Endothelial cell of umbilical vein (primary cell): ENCODE measurements at regions not wholly inside any gene's neighbourhood (a gene's known extent, or its start where the extent isn't known, plus 50 kb on each side); places are given as distances from the start of the nearest gene placed in this dataset.
"Not testable (repeated sequence)": the region's sequence is repeated elsewhere in the genome, so short reads cannot be mapped to it uniquely, and the experiment has no call there.

Experiments used
- BruUV-seq: library from RNA; stranded (reverse); fragments of 400-500 nt; replicated peaks from 2 replicates; lab custom pipeline; 2021; lab: Mats Ljungman, UMichigan
- CTCF ChIA-PET: fragments of 300-600, 350-600 bp; sonication (Branson Sonifier 250); formaldehyde crosslinking; loops from one replicate; lab custom pipeline; 2021; ENCODE audit warnings: antibody characterized with exemption, inconsistent platforms; lab: Charles Lee
- POLR2A ChIA-PET: fragments of 300-600, 350-600 bp; sonication (Branson Sonifier 250); formaldehyde crosslinking; loops from one replicate; lab custom pipeline; 2021; ENCODE audit warnings: antibody characterized with exemption, inconsistent platforms; lab: Charles Lee
- DNase-seq: peaks from one replicate; pipeline ENCODE4 v3.0.0-alpha.2; 2011; ENCODE audit warnings: low read depth, low spot score
- FAIRE-seq: peaks from 2 replicates; lab custom pipeline; 2011; peaks lifted over from hg19 to GRCh38; lab: Jason Lieb, UNC
- H2AFZ ChIP-seq: 2 replicates; pipeline ENCODE4 v1.6.0; 2012; ENCODE audit warnings: low read depth, low read length, control low read depth, inconsistent platforms
- H3K27ac ChIP-seq: 2 replicates; pipeline ENCODE4 v1.5.1; 2011; ENCODE audit warnings: low read depth, mild to moderate bottlenecking, control low read depth, low read length, moderate library complexity; ENCODE audit not compliant: insufficient read depth
- H3K27me3 ChIP-seq, 2 experiments: 2 replicates each; pipeline versions ENCODE4 v1.6.0 to v1.6.1; 2011; ENCODE audit warnings: low read length in 2 of 2, mixed read lengths in 1 of 2; ENCODE audit not compliant: control insufficient read depth in 2 of 2, insufficient read depth in 2 of 2
- H3K36me3 ChIP-seq, 2 experiments: 2 replicates in 1 of 2; 3 replicates in 1 of 2; pipeline ENCODE4 v1.5.1; 2011; ENCODE audit warnings: low read length in 2 of 2, mild to moderate bottlenecking in 1 of 2, moderate library complexity in 1 of 2; ENCODE audit not compliant: control insufficient read depth in 2 of 2, insufficient read depth in 2 of 2; ENCODE audit errors: extremely low read depth in 1 of 2
- H3K4me1 ChIP-seq: 3 replicates; pipeline ENCODE4 v1.5.1; 2011; ENCODE audit warnings: mild to moderate bottlenecking, low read length; ENCODE audit not compliant: control insufficient read depth, insufficient read depth; ENCODE audit errors: extremely low read depth
- H3K4me2 ChIP-seq: 2 replicates; pipeline ENCODE4 v1.6.1; 2011; ENCODE audit warnings: low read length, control low read depth, mixed read lengths; ENCODE audit not compliant: insufficient read depth
- H3K4me3 ChIP-seq, 3 experiments: fragments of 200-600 bp in 1 of 3; sonication (generic), shearing (Covaris generic) in 1 of 3; replicated peaks in 1 of 3; 2 replicates each; pipeline ENCODE4 v1.5.1; 2011 to 2016; ENCODE audit warnings: control low read depth in 3 of 3, low read length in 3 of 3, mild to moderate bottlenecking in 2 of 3, inconsistent platforms in 1 of 3, low read depth in 1 of 3, moderate library complexity in 1 of 3; ENCODE audit not compliant: insufficient read depth in 1 of 3
- H3K79me2 ChIP-seq: 2 replicates; pipeline ENCODE4 v1.6.0; 2012; ENCODE audit warnings: low read length, inconsistent platforms; ENCODE audit not compliant: control insufficient read depth, insufficient read depth
- H3K9ac ChIP-seq: replicated peaks from 2 replicates; pipeline ENCODE3; 2011; ENCODE audit warnings: low read length, control low read depth; ENCODE audit not compliant: insufficient read depth; ENCODE audit errors: extremely low read depth
- H3K9me1 ChIP-seq: replicated peaks from 3 replicates; pipeline ENCODE4 v1.6.0; 2011; ENCODE audit warnings: mild to moderate bottlenecking, low read length; ENCODE audit not compliant: control insufficient read depth, insufficient read depth; ENCODE audit errors: extremely low read depth
- H3K9me3 ChIP-seq: replicated peaks from 2 replicates; pipeline ENCODE4 v1.5.1; 2012; ENCODE audit warnings: low read length, inconsistent platforms; ENCODE audit not compliant: control insufficient read depth, insufficient read depth
- H4K20me1 ChIP-seq: replicated peaks from 2 replicates; pipeline ENCODE3; 2011; ENCODE audit warnings: mild to moderate bottlenecking, low read length; ENCODE audit not compliant: control insufficient read depth, insufficient read depth; ENCODE audit errors: extremely low read depth
- EZH2 ChIP-seq: IDR thresholded peaks from 2 replicates; pipeline ENCODE4 v1.6.1; 2012; ENCODE audit warnings: borderline replicate concordance, low read depth, mild to moderate bottlenecking, moderate library complexity, low read length, inconsistent platforms; ENCODE audit not compliant: severe bottlenecking
- FOS ChIP-seq: IDR thresholded peaks from 2 replicates; pipeline ENCODE4 v1.6.1; 2011; ENCODE audit warnings: mild to moderate bottlenecking, low read length, moderate library complexity, borderline replicate concordance; ENCODE audit not compliant: insufficient read depth
- GATA2 ChIP-seq: IDR thresholded peaks from 2 replicates; pipeline ENCODE4 v1.7.0; 2011; ENCODE audit warnings: low read depth, mild to moderate bottlenecking, moderate library complexity, mixed read lengths, low read length; ENCODE audit not compliant: insufficient read length, insufficient read depth
- JUN ChIP-seq: IDR thresholded peaks from 2 replicates; pipeline ENCODE4 v1.6.1; 2011; ENCODE audit warnings: borderline replicate concordance, low read depth; ENCODE audit not compliant: insufficient read length, insufficient read depth
- MYC ChIP-seq: IDR thresholded peaks from one replicate; pipeline ENCODE4 v1.6.1; 2011; ENCODE audit warnings: mild to moderate bottlenecking, low read depth, low read length
- POLR2A ChIP-seq: IDR thresholded peaks from 2 replicates; pipeline ENCODE4 v1.6.1; 2012; ENCODE audit warnings: low read depth, mild to moderate bottlenecking, control low read depth, low read length
- POLR2AphosphoS5 ChIP-seq: IDR thresholded peaks from 2 replicates; pipeline ENCODE4 v1.6.1; 2012; ENCODE audit warnings: low read depth, mild to moderate bottlenecking, control low read depth, low read length, moderate library complexity; ENCODE audit not compliant: insufficient read depth
- dilution Hi-C: fragments of 300-500 bp; cut with MboI; formaldehyde crosslinking; loops from one replicate; pipeline ENCODE4 v1.15.0; 2019; ENCODE audit warnings: low sequenced_read_pairs; ENCODE audit not compliant: extremely low pct_ligation_motif_present
- intact Hi-C: fragments of 100-400 bp; cut with micrococcal nuclease; formaldehyde crosslinking; loops from one replicate; pipeline ENCODE4 v1.10.0; 2022
- TF ChIP-seq, protein P1 (sequence below): IDR thresholded peaks from 2 replicates; pipeline ENCODE4 v1.6.1; 2011; ENCODE audit not compliant: insufficient read depth, insufficient read length
- TF ChIP-seq, protein P2 (sequence below), 2 donors: IDR thresholded peaks; 1 replicate in 1 of 2; 2 replicates in 1 of 2; pipeline ENCODE4 v1.5.1; 2011; ENCODE audit warnings: low read length in 2 of 2, mild to moderate bottlenecking in 2 of 2, moderate library complexity in 2 of 2, control low read depth in 1 of 2, inconsistent platforms in 1 of 2, low read depth in 1 of 2; ENCODE audit not compliant: insufficient read depth in 1 of 2; ENCODE audit errors: extremely low read depth in 1 of 2

DNA sequence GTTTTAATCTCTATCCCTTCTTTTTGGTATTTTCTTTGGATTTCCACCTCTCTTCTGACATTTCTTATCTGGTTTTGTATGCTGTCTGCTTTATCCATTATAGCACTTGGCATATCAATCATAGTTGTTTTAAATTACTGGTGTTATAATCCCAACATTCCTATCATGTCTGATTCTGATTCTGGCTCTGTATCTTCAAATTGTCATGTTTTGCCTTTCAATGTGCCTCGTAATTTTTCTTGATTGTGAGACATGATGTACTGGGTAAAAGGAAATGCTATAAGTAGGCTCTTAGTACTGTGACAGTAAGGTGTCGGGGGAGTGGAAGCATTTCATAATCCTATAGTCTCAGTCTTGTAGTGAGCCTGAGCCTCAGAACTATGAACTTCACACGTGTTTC lies 729.3 kb upstream of the NOVA1 start:
- dilution Hi-C loops (no loop called here), intact Hi-C loops (no loop called here)
- Histone ChIP-seq H3K9ac (no peak overlapping the region), H2AFZ (no peak overlapping the region), H3K9me1 (no peaks in the 10 kb centered on the region), H3K9me3 (no peaks in the 10 kb centered on the region), H3K4me2 (no peak overlapping the region), H4K20me1 (no peaks in the 10 kb centered on the region), H3K27me3 (no peaks in the 10 kb centered on the region), H3K4me1 (no peaks in the 10 kb centered on the region), H3K27ac (no peak overlapping the region), H3K79me2 (no peaks in the 10 kb centered on the region), H3K4me3 (no peak overlapping the region), H3K36me3 (no peaks in the 10 kb centered on the region)
- DNase-seq (no peak), FAIRE-seq (no peak)
- CTCF ChIA-PET: no interaction called here
- BruUV-seq: no TSS peak
- POLR2A ChIA-PET: no interaction called here
- TF ChIP-seq GATA2: no peak
- TF ChIP-seq POLR2AphosphoS5: no peak

DNA sequence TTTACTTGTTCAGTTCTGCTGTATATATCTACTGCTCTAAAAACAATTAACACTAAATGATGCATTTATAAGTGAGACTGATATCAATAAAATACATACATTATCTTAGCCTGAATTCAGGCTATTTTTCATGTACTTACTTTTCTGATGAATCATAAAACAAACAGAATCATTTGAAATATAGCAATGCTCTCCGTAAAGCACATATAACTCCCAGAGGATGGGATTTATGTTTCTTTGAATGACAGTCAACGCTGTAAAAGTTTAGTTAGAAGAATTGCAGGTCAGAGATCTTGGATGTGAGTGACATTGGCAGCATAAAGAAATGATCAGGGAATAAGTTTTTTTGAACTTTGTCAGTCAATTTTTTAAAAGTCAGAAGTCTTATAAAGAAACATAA lies 740.2 kb upstream of the NOVA1 start:
- Histone ChIP-seq H3K27ac (no peak overlapping the region), H3K9me1 (no peaks in the 10 kb centered on the region), H3K4me1 (no peaks in the 10 kb centered on the region), H3K9me3 (no peaks in the 10 kb centered on the region), H2AFZ (no peak overlapping the region), H3K36me3 (no peaks in the 10 kb centered on the region), H3K27me3 (no peaks in the 10 kb centered on the region), H3K9ac (no peak overlapping the region), H4K20me1 (no peaks in the 10 kb centered on the region), H3K4me2 (no peak overlapping the region), H3K79me2 (no peaks in the 10 kb centered on the region), H3K4me3 (no peak overlapping the region)
- FAIRE-seq (no peak), DNase-seq (no peak)
- intact Hi-C loops (no loop called here), dilution Hi-C loops (no loop called here)
- no TSS peak for BruUV-seq
- ChIA-PET CTCF (no interaction called here), POLR2A (no interaction called here)
- TF ChIP-seq POLR2A (no peak), EZH2 (no peak), JUN (no peak), GATA2 (no peak), POLR2AphosphoS5 (no peak), MYC (no peak), FOS (no peak)
- TF ChIP-seq, protein P1, sequence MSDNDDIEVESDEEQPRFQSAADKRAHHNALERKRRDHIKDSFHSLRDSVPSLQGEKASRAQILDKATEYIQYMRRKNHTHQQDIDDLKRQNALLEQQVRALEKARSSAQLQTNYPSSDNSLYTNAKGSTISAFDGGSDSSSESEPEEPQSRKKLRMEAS: no peak
- TF ChIP-seq, protein P2, sequence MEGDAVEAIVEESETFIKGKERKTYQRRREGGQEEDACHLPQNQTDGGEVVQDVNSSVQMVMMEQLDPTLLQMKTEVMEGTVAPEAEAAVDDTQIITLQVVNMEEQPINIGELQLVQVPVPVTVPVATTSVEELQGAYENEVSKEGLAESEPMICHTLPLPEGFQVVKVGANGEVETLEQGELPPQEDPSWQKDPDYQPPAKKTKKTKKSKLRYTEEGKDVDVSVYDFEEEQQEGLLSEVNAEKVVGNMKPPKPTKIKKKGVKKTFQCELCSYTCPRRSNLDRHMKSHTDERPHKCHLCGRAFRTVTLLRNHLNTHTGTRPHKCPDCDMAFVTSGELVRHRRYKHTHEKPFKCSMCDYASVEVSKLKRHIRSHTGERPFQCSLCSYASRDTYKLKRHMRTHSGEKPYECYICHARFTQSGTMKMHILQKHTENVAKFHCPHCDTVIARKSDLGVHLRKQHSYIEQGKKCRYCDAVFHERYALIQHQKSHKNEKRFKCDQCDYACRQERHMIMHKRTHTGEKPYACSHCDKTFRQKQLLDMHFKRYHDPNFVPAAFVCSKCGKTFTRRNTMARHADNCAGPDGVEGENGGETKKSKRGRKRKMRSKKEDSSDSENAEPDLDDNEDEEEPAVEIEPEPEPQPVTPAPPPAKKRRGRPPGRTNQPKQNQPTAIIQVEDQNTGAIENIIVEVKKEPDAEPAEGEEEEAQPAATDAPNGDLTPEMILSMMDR (IDR thresholded peaks at IDR 0.05; ENCODE audit: extremely low read depth in 1 of 2, insufficient read depth in 1 of 2, low read depth in 1 of 2, low read length in 2 of 2): no peak

DNA sequence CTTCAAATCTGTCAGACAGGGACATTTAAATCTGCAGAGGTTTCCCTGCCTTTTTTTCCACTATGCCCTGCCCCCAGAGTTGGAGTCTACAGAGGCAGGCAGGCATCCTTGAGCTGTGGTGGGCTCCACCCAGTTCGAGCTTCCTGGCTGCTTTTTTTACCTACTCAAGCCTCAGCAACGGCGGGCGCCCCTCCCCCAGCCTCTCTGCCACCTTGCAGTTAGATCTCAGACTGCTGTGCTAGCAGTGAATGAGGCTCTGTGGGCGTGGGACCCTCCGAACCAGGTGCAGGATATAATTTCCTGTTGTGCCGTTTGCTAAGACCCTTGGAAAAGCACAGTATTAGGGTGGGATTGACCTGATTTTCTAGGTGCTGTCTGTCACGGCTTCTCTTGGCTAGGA lies 765.2 kb upstream of the NOVA1 start:
- H3K36me3 ChIP-seq, H3K9me3 ChIP-seq, H3K79me2 ChIP-seq, H3K27ac ChIP-seq, H3K4me3 ChIP-seq, CTCF ChIA-PET, H3K4me2 ChIP-seq, H4K20me1 ChIP-seq, intact Hi-C loops, FAIRE-seq, POLR2A ChIA-PET, H3K27me3 ChIP-seq, dilution Hi-C loops, H2AFZ ChIP-seq, H3K9ac ChIP-seq, DNase-seq, H3K9me1 ChIP-seq, BruUV-seq: not testable (repeated sequence)
- peaks cover 14% of the 10 kb centered on the region for H3K4me1 ChIP-seq
